CD14-positive monocyte (primary cell): ENCODE measurements at regions not wholly inside any gene's neighbourhood (a gene's known extent, or its start where the extent isn't known, plus 50 kb on each side); places are given as distances from the start of the nearest gene placed in this dataset.

Source experiments
- DNase-seq, 3 donors: peaks; one replicate each; pipeline ENCODE4 v3.0.0-alpha.2; 2011 to 2022
- H2AFZ ChIP-seq: 2 replicates; pipeline ENCODE4 v1.6.0; 2012; ENCODE audit warnings: mild to moderate bottlenecking, low read depth, low read length, inconsistent platforms; ENCODE audit not compliant: insufficient read depth, poor library complexity, severe bottlenecking
- H3K27ac ChIP-seq, 2 donors: 1 replicate in 1 of 2; 2 replicates in 1 of 2; pipeline ENCODE4 v1.5.1; 2012 to 2013; ENCODE audit warnings: low read length in 2 of 2, control low read depth in 1 of 2, inconsistent platforms in 1 of 2, low read depth in 1 of 2, mild to moderate bottlenecking in 1 of 2
- H3K27me3 ChIP-seq, 2 donors: one replicate each; pipeline versions ENCODE4 v1.6.0 to v1.6.1; 2011 to 2013; ENCODE audit warnings: low read length in 2 of 2; ENCODE audit not compliant: control insufficient read depth in 2 of 2, insufficient read depth in 2 of 2
- H3K36me3 ChIP-seq, 2 donors: replicated peaks in 1 of 2; 1 replicate in 1 of 2; 2 replicates in 1 of 2; pipeline versions ENCODE4 v1.5.1 to v1.6.1; 2012 to 2013; ENCODE audit warnings: low read length in 2 of 2, control low read depth in 1 of 2, inconsistent platforms in 1 of 2, mild to moderate bottlenecking in 1 of 2; ENCODE audit not compliant: insufficient read depth in 2 of 2, control insufficient read depth in 1 of 2
- H3K4me1 ChIP-seq, 2 donors: 1 replicate in 1 of 2; 2 replicates in 1 of 2; pipeline versions ENCODE4 v1.5.1 to v1.6.1; 2012 to 2013; ENCODE audit warnings: low read length in 2 of 2, control low read depth in 1 of 2, inconsistent platforms in 1 of 2, mild to moderate bottlenecking in 1 of 2, moderate library complexity in 1 of 2; ENCODE audit not compliant: insufficient read depth in 2 of 2, control insufficient read depth in 1 of 2
- H3K4me2 ChIP-seq: replicated peaks from 2 replicates; pipeline ENCODE3; 2012; ENCODE audit warnings: low read length, moderate library complexity, mild to moderate bottlenecking; ENCODE audit not compliant: poor library complexity, severe bottlenecking; ENCODE audit errors: extremely low read depth
- H3K4me3 ChIP-seq, 3 experiments: fragments of 200-600 bp in 1 of 3; sonication (generic) in 1 of 3; replicated peaks in 1 of 3; 1 replicate in 2 of 3; 2 replicates in 1 of 3; pipeline ENCODE4 v1.5.1; 2011 to 2013; ENCODE audit warnings: low read length in 3 of 3, mild to moderate bottlenecking in 3 of 3, control low read depth in 2 of 3, low read depth in 2 of 3, inconsistent platforms in 1 of 3, moderate library complexity in 1 of 3
- H3K79me2 ChIP-seq: 2 replicates; pipeline ENCODE4 v1.6.0; 2012; ENCODE audit warnings: mild to moderate bottlenecking, control low read depth, inconsistent platforms, low read length, moderate library complexity; ENCODE audit not compliant: insufficient read depth
- H3K9ac ChIP-seq: 2 replicates; pipeline ENCODE4 v1.6.0; 2017; ENCODE audit warnings: low read length, mild to moderate bottlenecking; ENCODE audit not compliant: insufficient read depth, poor library complexity, severe bottlenecking
- H3K9me3 ChIP-seq, 2 donors: replicated peaks in 1 of 2; 1 replicate in 1 of 2; 2 replicates in 1 of 2; pipeline versions ENCODE4 v1.5.1 to v1.6.1; 2012 to 2013; ENCODE audit warnings: low read length in 2 of 2, control low read depth in 1 of 2; ENCODE audit not compliant: control insufficient read depth in 1 of 2, insufficient read depth in 1 of 2
- H4K20me1 ChIP-seq: 2 replicates; pipeline ENCODE4 v1.6.0; 2012; ENCODE audit warnings: mild to moderate bottlenecking, low read length, control low read depth, moderate library complexity; ENCODE audit not compliant: insufficient read depth
- H3K27ac Mint-ChIP-seq, 7 donors: one replicate each; pipeline ENCODE4 v1.8.0; 2020; ENCODE audit warnings: mild to moderate bottlenecking in 7 of 7, mixed read lengths in 7 of 7, moderate library complexity in 6 of 7, inconsistent platforms in 2 of 7
- H3K27me3 Mint-ChIP-seq, 3 donors: one replicate each; pipeline ENCODE4 v1.8.0; 2021 to 2022; ENCODE audit warnings: low read depth in 3 of 3, mild to moderate bottlenecking in 3 of 3, mixed read lengths in 3 of 3, moderate library complexity in 3 of 3, inconsistent platforms in 1 of 3
- H3K36me3 Mint-ChIP-seq, 2 donors: one replicate each; pipeline ENCODE4 v1.8.0; 2020; ENCODE audit warnings: mixed read lengths in 2 of 2, inconsistent platforms in 1 of 2, mild to moderate bottlenecking in 1 of 2
- H3K4me1 Mint-ChIP-seq: one replicate; pipeline ENCODE4 v1.8.0; 2020; ENCODE audit warnings: mild to moderate bottlenecking, mixed read lengths
- H3K4me3 Mint-ChIP-seq, 2 donors: one replicate each; pipeline ENCODE4 v1.8.0; 2020; ENCODE audit warnings: mild to moderate bottlenecking in 2 of 2, mixed read lengths in 2 of 2, moderate library complexity in 1 of 2
- H3K9me3 Mint-ChIP-seq, 7 donors: one replicate each; pipeline ENCODE4 v1.8.0; 2020 to 2022; ENCODE audit warnings: mixed read lengths in 7 of 7, mild to moderate bottlenecking in 6 of 7, moderate library complexity in 6 of 7, inconsistent platforms in 2 of 7
- CTCF ChIP-seq: fragments of 200-600 bp; IDR thresholded peaks from one replicate; pipeline ENCODE4 v1.8.0; 2022; ENCODE audit warnings: antibody characterized with exemption, mild to moderate bottlenecking
- WGBS: methylation state at CpG from one replicate; pipeline ENCODE4 v1.1.5; 2013; ENCODE audit warnings: missing lambda C conversion rate; ENCODE audit not compliant: insufficient coverage; 5-methylcytosine and 5-hydroxymethylcytosine counted together
- intact Hi-C, 2 donors: fragments of 100-400 bp; cut with micrococcal nuclease; formaldehyde crosslinking; loops; one replicate each; pipeline versions ENCODE4 v1.15.0 to v1.15.1; 2023

GRCh38 chr10:121373411-121373810 is 224.8 kb downstream of the FGFR2 start:
- no peak for TF ChIP-seq CTCF
- Histone ChIP-seq H3K36me3 (no peaks in the 10 kb centered on the region), H4K20me1 (no peaks in the 10 kb centered on the region), H3K9ac (no peak overlapping the region), H3K4me3 (no peak overlapping the region), H3K9me3 (no peaks in the 10 kb centered on the region), H3K4me1 (no peaks in the 10 kb centered on the region), H2AFZ (no peak overlapping the region), H3K4me2 (no peak overlapping the region), H3K27ac (no peak overlapping the region), H3K27me3 (no peaks in the 10 kb centered on the region), H3K79me2 (no peaks in the 10 kb centered on the region)
- intact Hi-C loops, result no loop called here
- H3K9me3 Mint-ChIP-seq, result peaks cover 0 to 8% (median 4%) of the 10 kb centered on the region in 7 donors
- H3K4me1 Mint-ChIP-seq, result no peaks in the 10 kb centered on the region
- no peak overlapping the region for H3K4me3 Mint-ChIP-seq
- H3K27me3 Mint-ChIP-seq, result peaks cover 0 to 4% (median 1%) of the 10 kb centered on the region in 3 donors
- H3K36me3 Mint-ChIP-seq, result no peaks in the 10 kb centered on the region
- H3K27ac Mint-ChIP-seq, result no peak overlapping the region
- no peak for DNase-seq
- WGBS, result no CpG with 5 or more reads among the region's 2 CpGs

- no peaks in the 10 kb centered on the region for H3K27me3 ChIP-seq
- H3K4me2 ChIP-seq, result no peak overlapping the region
- no peaks in the 10 kb centered on the region for H3K4me1 ChIP-seq
- no peaks in the 10 kb centered on the region for H3K4me1 Mint-ChIP-seq
- no peaks in the 10 kb centered on the region for H3K79me2 ChIP-seq
- H3K27me3 Mint-ChIP-seq, result peaks cover 0 to 4% (median 1%) of the 10 kb centered on the region in 3 donors
- H3K9me3 ChIP-seq, result no peaks in the 10 kb centered on the region
- no peak for DNase-seq
- intact Hi-C loops, result no loop called here
- H2AFZ ChIP-seq, result no peak overlapping the region
- no peaks in the 10 kb centered on the region for H3K36me3 Mint-ChIP-seq
- peak overlapping the region in 1 of 7 donors; percentile 81 for H3K27ac Mint-ChIP-seq
- H3K4me3 Mint-ChIP-seq, result no peak overlapping the region
- no peak overlapping the region for H3K4me3 ChIP-seq
- no peak for TF ChIP-seq CTCF
- H4K20me1 ChIP-seq, result no peaks in the 10 kb centered on the region
- H3K9me3 Mint-ChIP-seq, result peaks cover 0 to 8% (median 4%) of the 10 kb centered on the region in 7 donors
- H3K27ac ChIP-seq, result no peak overlapping the region
- H3K36me3 ChIP-seq, result no peaks in the 10 kb centered on the region
- WGBS, result 56% methylated on average over 2 of the region's 12 CpGs
- H3K9ac ChIP-seq, result no peak overlapping the region
Measured at GRCh38 chr10:121374121-121374520, 224.1 kb downstream of the FGFR2 start.
